Activated CD4-positive, alpha-beta memory T cell treated with anti-CD3 and anti-CD28 coated beads, Interleukin-2, amount 10 ng/mL, durations not matched to agents 7 days and 5 days (primary cell): ENCODE measurements at regions not wholly inside any gene's neighbourhood (a gene's known extent, or its start where the extent isn't known, plus 50 kb on each side); places are given as distances from the start of the nearest gene placed in this dataset.
"Not testable (repeated sequence)": the region's sequence is repeated elsewhere in the genome, so short reads cannot be mapped to it uniquely, and the experiment has no call there.

Source experiments
- CTCF ChIA-PET: fragments of 350-600 bp; sonication (Branson Sonifier 250); formaldehyde crosslinking; loops from one replicate; lab custom pipeline; 2021; ENCODE audit warnings: antibody characterized with exemption, inconsistent platforms; lab: Charles Lee
- POLR2A ChIA-PET: fragments of 350-600 bp; sonication (Branson Sonifier 250); formaldehyde crosslinking; loops from one replicate; lab custom pipeline; 2021; ENCODE audit warnings: antibody characterized with exemption; lab: Charles Lee
- DNase-seq: peaks from one replicate; pipeline ENCODE4 v3.0.0-alpha.2; 2020
- H3K27ac Mint-ChIP-seq: one replicate; pipeline ENCODE4 v1.8.0; 2021; ENCODE audit warnings: mild to moderate bottlenecking, mixed read lengths
- H3K27me3 Mint-ChIP-seq: one replicate; pipeline ENCODE4 v1.8.0; 2021; ENCODE audit warnings: mixed read lengths
- H3K36me3 Mint-ChIP-seq: one replicate; pipeline ENCODE4 v1.8.0; 2021; ENCODE audit warnings: low read depth, mixed read lengths
- H3K4me1 Mint-ChIP-seq: one replicate; pipeline ENCODE4 v1.8.0; 2021; ENCODE audit warnings: mixed read lengths
- H3K4me3 Mint-ChIP-seq: one replicate; pipeline ENCODE4 v1.8.0; 2021; ENCODE audit warnings: mild to moderate bottlenecking, mixed read lengths
- H3K9me3 Mint-ChIP-seq: one replicate; pipeline ENCODE4 v1.8.0; 2021; ENCODE audit warnings: mixed read lengths

DNA sequence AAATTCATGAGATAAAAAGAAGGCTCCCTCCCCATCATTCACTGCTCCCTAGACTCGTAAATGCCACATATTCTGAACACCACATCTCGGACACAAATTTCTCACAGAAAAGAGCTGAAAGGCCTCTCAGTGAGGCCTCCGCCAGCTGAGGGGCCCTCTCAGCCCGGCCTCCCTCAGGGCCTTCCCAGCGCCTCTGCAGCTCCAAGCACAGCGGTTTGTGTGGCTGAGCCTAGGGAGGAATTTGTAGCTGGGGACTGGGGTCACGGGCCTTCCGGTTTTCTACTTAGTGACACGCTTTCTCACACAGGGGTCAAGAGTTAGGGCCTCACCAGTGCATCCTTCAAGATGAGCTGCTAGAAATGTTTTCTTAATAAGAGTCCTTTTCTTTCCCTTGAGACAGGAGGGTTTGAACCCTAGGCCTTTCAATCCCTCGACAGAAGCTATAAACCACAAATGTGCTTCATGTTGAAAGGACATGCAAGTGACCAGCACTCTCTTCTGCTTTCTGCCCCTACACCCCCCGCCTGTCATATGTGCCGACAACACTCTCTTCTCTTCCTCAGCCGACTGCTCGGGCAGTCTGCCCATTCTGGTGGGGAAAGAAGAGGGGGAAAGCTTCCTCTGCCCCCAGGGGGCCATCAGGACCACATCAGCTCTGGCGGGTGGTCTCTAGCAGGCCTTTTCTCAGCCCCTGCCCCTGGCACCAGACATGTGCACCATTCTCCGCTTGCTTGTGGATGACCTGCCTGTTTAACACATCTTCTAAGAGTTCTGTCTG, 104.9 kb downstream of the CHIC2 start:
- no peaks in the 10 kb centered on the region for H3K4me1 Mint-ChIP-seq
- H3K27me3 Mint-ChIP-seq: no peaks in the 10 kb centered on the region
- H3K27ac Mint-ChIP-seq: no peak overlapping the region
- no peak for DNase-seq
- H3K36me3 Mint-ChIP-seq: no peaks in the 10 kb centered on the region
- ChIA-PET POLR2A (no interaction called here), CTCF (interaction anchor here (0.7 to 1.2 kb wide), 2 partner anchors 29 to 184 kb away, joined by 3 read pairs; no protein-coding TSS in a partner anchor)
- H3K4me3 Mint-ChIP-seq: no peak overlapping the region
- no peaks in the 10 kb centered on the region for H3K9me3 Mint-ChIP-seq

DNA sequence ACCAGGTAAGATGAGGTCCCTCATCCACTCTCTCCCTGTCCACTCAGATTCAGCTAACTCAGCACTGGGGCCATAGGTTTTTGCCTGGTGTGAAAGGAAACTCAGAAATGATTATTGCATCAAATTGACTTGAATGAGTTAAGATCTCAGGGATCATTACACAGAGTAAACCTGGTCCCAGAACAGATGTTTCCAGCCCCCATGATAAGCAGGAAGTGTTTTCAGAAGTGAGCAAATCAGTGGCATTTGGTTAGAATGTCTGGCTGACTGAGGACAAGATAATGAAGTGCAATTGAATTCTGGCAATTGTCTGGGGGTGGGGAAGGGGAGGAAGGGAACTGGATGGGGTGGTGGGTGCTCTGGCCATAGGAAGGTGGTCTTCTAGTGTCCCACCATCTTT, 108.0 kb downstream of the CHIC2 start:
- no peaks in the 10 kb centered on the region for H3K4me1 Mint-ChIP-seq
- POLR2A ChIA-PET: no interaction called here
- H3K4me3 Mint-ChIP-seq: no peak overlapping the region
- no peaks in the 10 kb centered on the region for H3K36me3 Mint-ChIP-seq
- no peak for DNase-seq
- peaks cover under 1% of the 10 kb centered on the region for H3K27me3 Mint-ChIP-seq
- CTCF ChIA-PET: no interaction called here
- no peak overlapping the region for H3K27ac Mint-ChIP-seq
- H3K9me3 Mint-ChIP-seq: no peaks in the 10 kb centered on the region

DNA sequence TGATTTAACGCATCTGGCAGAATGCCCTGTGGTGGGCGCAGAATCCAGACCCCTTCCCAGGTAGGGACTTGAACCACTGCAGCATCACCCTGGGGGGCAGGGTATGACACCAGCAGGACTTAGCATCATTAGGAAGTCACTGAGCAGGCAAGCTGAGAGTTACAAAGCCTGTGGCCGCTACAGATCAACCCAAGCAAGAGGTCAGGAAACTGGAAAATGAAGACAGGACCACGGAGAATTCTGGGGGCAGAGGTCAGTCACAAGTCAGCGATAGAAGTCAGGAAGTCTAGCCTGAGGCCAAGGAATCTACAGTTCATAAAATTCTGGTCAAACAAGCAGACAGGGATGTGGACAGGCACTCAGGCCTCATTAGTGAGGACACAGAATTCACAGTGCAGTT, 108.4 kb downstream of the CHIC2 start:
- CTCF ChIA-PET: no interaction called here
- H3K4me3 Mint-ChIP-seq: no peak overlapping the region
- H3K36me3 Mint-ChIP-seq: no peaks in the 10 kb centered on the region
- no peaks in the 10 kb centered on the region for H3K4me1 Mint-ChIP-seq
- POLR2A ChIA-PET: no interaction called here
- H3K9me3 Mint-ChIP-seq: no peaks in the 10 kb centered on the region
- no peak overlapping the region for H3K27ac Mint-ChIP-seq
- DNase-seq: no peak
- peaks cover 2% of the 10 kb centered on the region for H3K27me3 Mint-ChIP-seq

DNA sequence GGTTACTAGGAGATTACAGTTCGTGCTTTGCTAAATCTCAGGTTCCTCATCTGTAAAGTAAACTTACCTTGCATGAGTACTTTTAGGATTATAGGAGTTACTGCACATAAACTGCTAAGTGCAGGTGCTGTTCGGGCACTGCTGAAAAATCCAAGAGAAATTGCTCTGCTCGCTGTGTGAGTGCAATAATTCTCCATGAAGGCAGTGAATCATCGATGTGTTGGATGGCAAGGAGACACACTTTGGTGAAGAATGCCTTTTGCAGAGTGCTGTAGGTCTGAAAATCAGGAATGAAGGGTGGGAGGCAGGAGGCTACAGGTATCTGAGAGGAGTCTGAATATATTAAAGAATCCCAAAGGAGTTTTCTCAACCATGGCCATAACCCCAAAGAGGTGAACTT, 113.0 kb downstream of the CHIC2 start:
- no peak overlapping the region for H3K4me3 Mint-ChIP-seq
- no peak overlapping the region for H3K27ac Mint-ChIP-seq
- ChIA-PET CTCF (no interaction called here), POLR2A (no interaction called here)
- peaks cover 2% of the 10 kb centered on the region for H3K27me3 Mint-ChIP-seq
- no peaks in the 10 kb centered on the region for H3K36me3 Mint-ChIP-seq
- DNase-seq: no peak
- no peaks in the 10 kb centered on the region for H3K9me3 Mint-ChIP-seq
- H3K4me1 Mint-ChIP-seq: no peaks in the 10 kb centered on the region

DNA sequence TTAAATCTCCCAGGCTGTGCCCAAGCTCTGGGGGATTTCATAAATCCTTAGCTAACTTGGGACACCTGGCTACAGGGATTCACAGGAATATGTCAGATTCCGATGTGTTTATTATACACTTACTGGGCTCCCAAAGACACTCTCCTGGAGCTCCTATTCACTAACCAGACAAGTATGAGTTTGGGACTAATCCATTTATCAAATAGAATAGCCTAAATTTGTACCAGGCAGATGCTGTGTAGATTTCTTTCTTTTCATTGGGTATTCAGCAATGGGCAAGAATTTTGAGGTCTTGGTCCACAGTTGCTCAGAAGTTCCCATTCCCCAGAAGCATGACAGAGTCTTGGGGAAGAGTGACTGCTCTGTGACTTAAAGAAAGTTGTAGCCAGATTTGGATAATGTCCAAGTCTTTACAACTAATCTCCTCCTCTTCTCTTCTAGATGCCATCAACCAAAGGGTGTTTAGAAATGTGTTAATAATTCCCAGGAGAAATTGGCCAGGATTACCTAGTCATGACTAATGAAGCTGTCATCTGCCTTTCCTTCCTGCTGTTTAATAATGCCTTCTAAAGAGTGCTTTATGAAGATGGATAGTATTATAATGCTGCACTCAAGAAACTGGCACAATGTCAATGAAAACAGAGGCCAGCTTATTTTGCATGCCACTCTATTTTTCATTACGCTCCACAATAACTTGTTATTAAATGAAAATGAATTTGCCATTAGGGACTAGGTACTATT, 120.9 kb downstream of the CHIC2 start:
- H3K27me3 Mint-ChIP-seq: peaks cover 3% of the 10 kb centered on the region
- H3K9me3 Mint-ChIP-seq: no peaks in the 10 kb centered on the region
- no peaks in the 10 kb centered on the region for H3K4me1 Mint-ChIP-seq
- H3K27ac Mint-ChIP-seq: no peak overlapping the region
- no peak for DNase-seq
- no peaks in the 10 kb centered on the region for H3K36me3 Mint-ChIP-seq
- ChIA-PET CTCF (interaction anchor here (1.3 kb wide), 1 partner anchor 14 kb away, joined by 4 read pairs; no protein-coding TSS in a partner anchor), POLR2A (no interaction called here)
- H3K4me3 Mint-ChIP-seq: no peak overlapping the region

DNA sequence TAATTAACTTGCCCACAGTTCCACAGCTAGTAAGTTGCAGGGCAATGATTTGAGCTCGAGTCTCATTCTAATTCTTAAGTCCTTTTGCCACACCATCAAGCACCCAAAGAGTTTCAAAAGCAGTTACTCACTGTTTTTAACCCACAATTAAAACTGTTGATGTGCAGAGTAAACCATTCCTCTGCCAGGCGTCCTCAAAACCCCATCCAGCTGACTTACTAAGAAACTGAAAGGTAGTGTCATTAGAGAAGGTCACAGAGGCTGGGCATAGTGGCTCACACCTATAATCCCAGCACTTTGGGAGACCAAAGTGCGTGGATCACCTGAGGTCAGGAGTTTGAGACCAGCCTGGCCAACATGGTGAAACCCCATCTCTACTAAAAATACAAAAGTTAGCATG, 121.7 kb downstream of the CHIC2 start:
- H3K27ac Mint-ChIP-seq: no peak overlapping the region
- no peak overlapping the region for H3K4me3 Mint-ChIP-seq
- DNase-seq: no peak
- H3K9me3 Mint-ChIP-seq: no peaks in the 10 kb centered on the region
- ChIA-PET CTCF (interaction anchor here (1.3 kb wide), 1 partner anchor 13 kb away, joined by 4 read pairs; no protein-coding TSS in a partner anchor), POLR2A (no interaction called here)
- no peaks in the 10 kb centered on the region for H3K36me3 Mint-ChIP-seq
- H3K4me1 Mint-ChIP-seq: no peaks in the 10 kb centered on the region
- peaks cover 3% of the 10 kb centered on the region for H3K27me3 Mint-ChIP-seq

DNA sequence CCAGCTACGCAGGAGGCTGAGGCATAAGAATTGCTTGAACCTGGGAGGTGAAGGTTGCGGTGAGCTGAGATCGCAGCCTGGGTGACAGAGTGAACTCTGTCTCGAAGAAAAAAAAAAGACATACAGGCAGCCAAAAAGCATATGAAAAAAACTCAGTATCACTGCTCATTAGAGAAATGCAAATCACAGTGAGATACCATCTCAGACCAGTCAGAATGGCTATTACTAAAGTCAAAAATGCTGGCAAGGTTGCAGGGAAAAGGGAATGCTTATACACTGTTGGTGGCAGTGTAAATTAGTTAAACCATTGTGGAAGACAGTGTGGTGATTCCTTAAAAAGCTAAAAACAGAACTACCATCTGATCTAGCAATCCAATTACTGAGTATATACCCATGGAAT, 123.1 kb downstream of the CHIC2 start:
- no peak overlapping the region for H3K4me3 Mint-ChIP-seq
- ChIA-PET CTCF (no interaction called here), POLR2A (no interaction called here)
- H3K9me3 Mint-ChIP-seq: no peaks in the 10 kb centered on the region
- H3K27me3 Mint-ChIP-seq: peaks cover 3% of the 10 kb centered on the region
- H3K4me1 Mint-ChIP-seq: no peaks in the 10 kb centered on the region
- H3K27ac Mint-ChIP-seq: no peak overlapping the region
- DNase-seq: no peak
- no peaks in the 10 kb centered on the region for H3K36me3 Mint-ChIP-seq

DNA sequence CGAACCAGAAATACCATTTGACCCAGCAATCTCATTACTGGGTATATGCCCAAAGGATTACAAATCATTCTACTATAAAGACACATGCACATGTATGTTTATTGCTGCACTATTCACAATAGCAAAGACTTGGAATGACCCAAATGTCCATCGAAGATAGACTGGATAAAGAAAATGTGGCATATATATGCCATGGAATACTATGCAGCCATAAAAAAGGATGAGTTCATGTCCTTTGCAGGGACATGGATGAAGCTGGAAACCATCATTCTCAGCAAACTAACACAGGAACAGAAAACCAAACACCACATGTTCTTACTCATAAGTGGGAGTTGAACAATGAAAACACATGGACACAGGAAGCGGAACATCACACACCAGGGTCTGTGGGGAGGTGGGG, 124.5 kb downstream of the CHIC2 start:
- H3K4me3 Mint-ChIP-seq, H3K27ac Mint-ChIP-seq, CTCF ChIA-PET, H3K9me3 Mint-ChIP-seq, H3K4me1 Mint-ChIP-seq, H3K27me3 Mint-ChIP-seq, POLR2A ChIA-PET, DNase-seq, H3K36me3 Mint-ChIP-seq: not testable (repeated sequence)

DNA sequence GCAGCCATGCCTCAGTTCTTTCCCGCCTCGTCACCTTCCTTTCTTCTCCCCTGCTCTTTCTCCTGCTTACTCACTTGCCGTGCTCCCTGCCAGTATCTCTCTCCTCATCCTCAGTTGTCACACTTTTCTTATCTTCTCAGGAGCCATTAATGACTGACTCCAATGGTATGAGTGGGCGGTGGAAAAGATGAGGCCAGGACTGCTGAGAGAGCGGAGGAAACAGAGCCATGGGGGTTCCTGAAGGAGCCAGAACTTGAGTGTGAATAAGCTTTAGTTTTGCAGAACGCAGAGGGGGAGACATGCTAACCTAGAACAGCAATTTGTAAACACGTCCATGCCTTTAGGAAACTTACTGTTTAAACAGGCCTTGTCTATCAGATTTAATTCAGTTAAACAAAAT, 126.5 kb downstream of the CHIC2 start:
- H3K27ac Mint-ChIP-seq: no peak overlapping the region
- no peaks in the 10 kb centered on the region for H3K4me1 Mint-ChIP-seq
- no peak overlapping the region for H3K4me3 Mint-ChIP-seq
- no peaks in the 10 kb centered on the region for H3K36me3 Mint-ChIP-seq
- no peaks in the 10 kb centered on the region for H3K9me3 Mint-ChIP-seq
- ChIA-PET CTCF (no interaction called here), POLR2A (no interaction called here)
- H3K27me3 Mint-ChIP-seq: peaks cover 3% of the 10 kb centered on the region
- no peak for DNase-seq

DNA sequence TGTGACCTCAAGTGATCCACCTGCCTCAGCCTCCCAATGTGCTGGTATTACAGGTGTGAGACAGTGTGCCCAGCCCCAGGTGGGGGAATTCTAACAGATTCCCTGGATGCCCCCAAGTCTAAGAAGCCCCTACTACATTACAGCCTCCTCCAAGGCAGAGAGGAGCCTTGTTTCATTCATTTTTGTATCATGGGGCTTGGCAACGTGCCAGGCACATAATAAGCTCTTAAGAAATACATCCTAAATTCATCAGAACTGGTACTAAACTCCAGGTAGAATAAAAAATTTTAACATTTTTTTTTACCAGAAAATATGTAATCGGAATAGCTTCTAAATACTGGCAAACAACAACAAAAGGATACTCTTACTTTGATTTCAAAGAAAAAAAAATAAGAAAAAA, 127.1 kb downstream of the CHIC2 start:
- no peak overlapping the region for H3K4me3 Mint-ChIP-seq
- no peak for DNase-seq
- H3K4me1 Mint-ChIP-seq: no peaks in the 10 kb centered on the region
- H3K36me3 Mint-ChIP-seq: no peaks in the 10 kb centered on the region
- H3K27ac Mint-ChIP-seq: no peak overlapping the region
- CTCF ChIA-PET: no interaction called here
- POLR2A ChIA-PET: no interaction called here
- H3K27me3 Mint-ChIP-seq: peaks cover 3% of the 10 kb centered on the region
- no peaks in the 10 kb centered on the region for H3K9me3 Mint-ChIP-seq

DNA sequence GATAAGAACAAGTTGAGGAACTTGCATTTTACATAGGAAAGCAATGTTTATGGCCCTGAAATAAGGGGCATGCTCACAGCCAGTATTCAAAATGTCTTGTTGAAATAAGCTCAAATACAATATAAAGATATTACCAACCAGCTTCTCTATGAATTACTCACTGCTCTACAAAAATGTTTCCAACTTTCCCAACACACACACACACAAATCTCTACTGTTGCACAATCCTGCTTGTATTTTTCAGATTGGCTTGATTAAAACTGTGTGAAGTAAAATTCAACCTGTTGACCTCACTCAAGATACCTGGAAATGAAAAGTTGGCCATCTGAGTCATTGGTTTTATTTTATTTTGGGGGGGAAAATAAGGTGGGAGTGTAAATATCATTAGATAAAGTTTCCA, 128.6 kb downstream of the CHIC2 start:
- Mint-ChIP-seq H3K27me3 (no peaks in the 10 kb centered on the region), H3K36me3 (no peaks in the 10 kb centered on the region), H3K9me3 (no peaks in the 10 kb centered on the region), H3K27ac (no peak overlapping the region), H3K4me1 (no peaks in the 10 kb centered on the region), H3K4me3 (no peak overlapping the region)
- CTCF ChIA-PET: no interaction called here
- POLR2A ChIA-PET: no interaction called here
- no peak for DNase-seq

DNA sequence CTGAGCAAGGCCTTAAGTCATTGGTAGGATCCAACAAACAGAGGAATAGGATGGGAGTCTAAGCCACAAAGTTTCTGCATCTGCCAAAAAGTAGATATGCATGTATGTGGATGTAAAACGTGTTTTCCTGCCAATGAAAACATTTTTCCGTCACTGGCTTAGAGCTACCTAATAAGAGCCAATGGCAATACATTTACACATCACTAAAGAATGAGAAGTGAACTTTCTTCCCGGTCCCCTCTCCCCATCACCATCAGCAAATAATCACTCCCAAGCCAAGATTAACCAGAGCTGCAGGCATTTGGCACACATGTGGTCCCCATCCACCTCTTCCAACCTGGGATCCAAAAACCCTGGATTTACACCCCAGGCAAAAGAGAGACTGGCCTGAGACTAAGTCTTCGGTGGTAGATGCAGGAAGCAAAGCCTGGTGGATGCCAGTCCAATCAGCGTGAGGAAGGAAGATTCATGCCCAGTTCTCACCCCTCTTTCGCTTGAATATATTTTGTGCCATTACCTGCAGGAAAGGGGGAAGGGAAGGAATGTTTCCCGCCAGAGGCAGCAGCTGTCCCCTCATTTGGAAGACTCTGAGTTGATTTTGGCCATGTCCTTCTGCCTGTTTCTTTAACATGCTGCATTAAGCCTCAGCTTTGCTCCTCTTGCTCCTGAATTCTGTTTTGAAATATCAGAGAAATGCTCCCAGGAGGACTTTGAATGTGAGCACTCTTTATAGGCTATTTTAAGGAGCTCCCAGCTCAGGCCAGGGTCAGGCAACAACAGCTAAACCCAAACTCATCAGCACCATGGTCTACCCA, 131.4 kb downstream of the CHIC2 start:
- ChIA-PET CTCF (interaction anchor here (5.5 kb wide), 1 partner anchor 301 kb away, joined by 59 read pairs; no protein-coding TSS in a partner anchor), POLR2A (no interaction called here)
- Mint-ChIP-seq H3K36me3 (no peaks in the 10 kb centered on the region), H3K9me3 (no peaks in the 10 kb centered on the region), H3K4me3 (no peak overlapping the region), H3K27me3 (no peaks in the 10 kb centered on the region), H3K27ac (no peak overlapping the region), H3K4me1 (no peaks in the 10 kb centered on the region)
- DNase-seq: no peak

DNA sequence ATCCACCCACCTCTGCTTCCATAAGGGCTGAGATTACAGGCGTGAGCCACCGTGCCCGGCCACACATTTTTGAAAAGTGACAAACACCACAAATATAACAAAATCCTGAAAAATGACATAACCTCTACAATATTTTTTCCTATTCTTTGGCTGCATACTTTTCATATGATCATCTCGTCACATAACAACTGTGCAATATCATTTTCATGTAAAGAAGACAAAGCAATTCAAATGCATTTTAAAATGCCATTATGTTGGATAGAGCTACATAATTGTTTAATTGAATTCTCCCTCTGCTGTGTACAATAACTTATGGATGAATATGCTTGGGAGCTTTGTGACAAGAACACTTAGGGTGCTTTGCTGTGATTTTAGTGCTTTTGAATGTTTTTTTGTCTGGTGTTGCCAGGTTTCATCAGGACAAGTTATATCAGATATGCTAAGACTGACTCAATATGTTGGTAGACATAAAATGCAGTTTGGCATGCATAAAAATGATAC, 132.9 kb downstream of the CHIC2 start:
- H3K36me3 Mint-ChIP-seq: no peaks in the 10 kb centered on the region

More for the DNA sequence above, 132.9 kb downstream of the CHIC2 start:
- CTCF ChIA-PET: interaction anchor here (1.1 to 5.5 kb wide), 4 partner anchors 11 to 302 kb away, joined by 3 to 59 read pairs (median 10); no protein-coding TSS in a partner anchor
- POLR2A ChIA-PET: no interaction called here
- H3K4me3 Mint-ChIP-seq: no peak overlapping the region
- no peaks in the 10 kb centered on the region for H3K27me3 Mint-ChIP-seq
- H3K9me3 Mint-ChIP-seq: no peaks in the 10 kb centered on the region
- H3K4me1 Mint-ChIP-seq: no peaks in the 10 kb centered on the region
- no peak for DNase-seq
- no peak overlapping the region for H3K27ac Mint-ChIP-seq
